GM12891 (cell line): ENCODE measurements at regions not wholly inside any gene's neighbourhood (a gene's known extent, or its start where the extent isn't known, plus 50 kb on each side); places are given as distances from the start of the nearest gene placed in this dataset.

Source experiments
- POLR2A ChIP-seq: IDR thresholded peaks from 2 replicates; pipeline ENCODE4 v1.6.1; 2011; ENCODE audit warnings: low read depth, low read length, control low read depth
- POLR2AphosphoS5 ChIP-seq: IDR thresholded peaks from 2 replicates; pipeline ENCODE4 v1.6.1; 2011; ENCODE audit warnings: low read depth, low read length, control low read depth
- SPI1 ChIP-seq: IDR thresholded peaks from 2 replicates; pipeline ENCODE4 v1.6.1; 2011; ENCODE audit warnings: low read depth, low read length, control low read depth

DNA sequence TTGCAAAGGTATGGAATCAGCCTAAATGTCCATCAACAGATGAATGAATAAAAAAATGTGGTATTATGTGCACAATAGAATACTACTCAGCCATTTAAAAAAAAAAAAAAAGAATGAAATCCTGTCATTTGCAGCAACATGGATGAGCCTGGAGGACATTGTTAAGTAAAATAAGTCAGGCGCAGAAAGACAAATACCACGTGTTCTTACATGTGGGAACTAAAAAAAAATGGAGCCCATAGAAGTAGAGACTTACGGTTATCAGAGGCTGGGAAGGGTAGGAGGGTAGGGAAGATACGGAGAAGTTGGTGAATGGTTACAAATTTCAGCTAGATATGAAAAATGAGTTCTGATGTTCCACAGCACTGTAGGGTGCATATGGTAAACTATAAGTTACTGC is 97.2 kb upstream of the SIRPG start:
- TF ChIP-seq SPI1 (no peak), POLR2A (no peak), POLR2AphosphoS5 (no peak)
